OCI-LY3 (cell line): ENCODE measurements at regions not wholly inside any gene's neighbourhood (a gene's known extent, or its start where the extent isn't known, plus 50 kb on each side); places are given as distances from the start of the nearest gene placed in this dataset.

Experiments used
- H2AFZ ChIP-seq: fragments of 200-600, 300-600 bp; shearing (Covaris generic); 2 replicates; pipeline ENCODE4 v1.6.0; 2014; ENCODE audit warnings: antibody characterized with exemption, low read depth, low read length
- H3K27ac ChIP-seq: fragments of 200-600, 300-600 bp; sonication (generic); 2 replicates; pipeline ENCODE4 v1.5.1; 2014; ENCODE audit warnings: mild to moderate bottlenecking, low read length, moderate library complexity, mixed read lengths
- H3K27me3 ChIP-seq: fragments of 200-600, 300-600 bp; sonication (generic); 2 replicates; pipeline ENCODE4 v1.6.1; 2014; ENCODE audit warnings: low read depth, low read length, mixed read lengths
- H3K36me3 ChIP-seq: fragments of 200-600, 300-600 bp; sonication (generic); replicated peaks from 2 replicates; pipeline ENCODE3; 2014; ENCODE audit warnings: low read depth, low read length, mixed read lengths
- H3K4me1 ChIP-seq: fragments of 300-600, 200-600 bp; sonication (generic); 2 replicates; pipeline ENCODE4 v1.6.1; 2014; ENCODE audit warnings: low read length, mixed read lengths
- H3K4me2 ChIP-seq: fragments of 200-600, 300-600 bp; sonication (generic); 2 replicates; pipeline ENCODE4 v1.6.1; 2014; ENCODE audit warnings: low read length, mixed read lengths
- H3K4me3 ChIP-seq: fragments of 300-600, 200-600 bp; sonication (generic); 2 replicates; pipeline ENCODE4 v1.5.1; 2014; ENCODE audit warnings: antibody characterized with exemption, mild to moderate bottlenecking, low read length, moderate library complexity
- H3K79me2 ChIP-seq: fragments of 300-600, 200-600 bp; shearing (Covaris generic); 2 replicates; pipeline ENCODE4 v1.6.1; 2014; ENCODE audit warnings: mild to moderate bottlenecking, low read length, mixed read lengths
- H3K9ac ChIP-seq: fragments of 300-600, 200-600 bp; shearing (Covaris generic); 2 replicates; pipeline ENCODE4 v1.6.0; 2014; ENCODE audit warnings: mild to moderate bottlenecking, low read length, moderate library complexity
- H3K9me3 ChIP-seq: fragments of 200-600, 300-600 bp; shearing (Covaris generic); 2 replicates; pipeline ENCODE4 v1.6.1; 2014; ENCODE audit warnings: low read length, mixed read lengths; ENCODE audit not compliant: insufficient read depth
- H4K20me1 ChIP-seq: fragments of 200-600, 300-600 bp; sonication (generic); 2 replicates; pipeline ENCODE4 v1.6.1; 2016; ENCODE audit warnings: low read length, mixed read lengths; ENCODE audit not compliant: insufficient read depth
- EZH2phosphoT487 ChIP-seq: fragments of 200-600 bp; shearing (Covaris generic); IDR thresholded peaks from 2 replicates; pipeline ENCODE4 v1.6.1; 2018; ENCODE audit warnings: antibody characterized with exemption, mixed run types, low read depth
- TF ChIP-seq, protein P1 (sequence below): fragments of 200-600, 300-600 bp; sonication (generic); IDR thresholded peaks from 2 replicates; pipeline ENCODE4 v1.5.1; 2014; ENCODE audit warnings: antibody characterized with exemption, low read length, low read depth

DNA sequence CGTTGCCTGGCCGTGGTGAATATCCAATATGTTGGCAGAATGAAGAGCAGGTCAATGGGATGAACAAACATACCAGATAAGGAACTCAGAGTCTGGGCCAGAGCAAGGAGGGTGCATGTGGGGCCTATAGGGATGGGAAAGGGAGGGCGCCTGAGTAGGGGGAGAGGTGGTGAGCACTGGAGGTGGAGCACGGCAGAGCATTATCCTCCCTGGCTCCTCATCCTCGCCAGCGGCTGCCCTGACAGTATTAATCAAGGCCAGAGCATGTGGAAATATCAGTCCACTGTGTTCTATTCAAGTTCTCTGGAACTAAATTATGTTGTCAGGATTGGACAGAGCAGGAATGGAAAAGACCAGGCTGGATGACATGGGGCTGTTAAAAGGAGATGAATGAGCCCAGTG is 254.8 kb upstream of the ZMIZ1 start:
- no peak overlapping the region for H2AFZ ChIP-seq
- H4K20me1 ChIP-seq = no peaks in the 10 kb centered on the region
- no peak for TF ChIP-seq EZH2phosphoT487
- TF ChIP-seq, protein P1, sequence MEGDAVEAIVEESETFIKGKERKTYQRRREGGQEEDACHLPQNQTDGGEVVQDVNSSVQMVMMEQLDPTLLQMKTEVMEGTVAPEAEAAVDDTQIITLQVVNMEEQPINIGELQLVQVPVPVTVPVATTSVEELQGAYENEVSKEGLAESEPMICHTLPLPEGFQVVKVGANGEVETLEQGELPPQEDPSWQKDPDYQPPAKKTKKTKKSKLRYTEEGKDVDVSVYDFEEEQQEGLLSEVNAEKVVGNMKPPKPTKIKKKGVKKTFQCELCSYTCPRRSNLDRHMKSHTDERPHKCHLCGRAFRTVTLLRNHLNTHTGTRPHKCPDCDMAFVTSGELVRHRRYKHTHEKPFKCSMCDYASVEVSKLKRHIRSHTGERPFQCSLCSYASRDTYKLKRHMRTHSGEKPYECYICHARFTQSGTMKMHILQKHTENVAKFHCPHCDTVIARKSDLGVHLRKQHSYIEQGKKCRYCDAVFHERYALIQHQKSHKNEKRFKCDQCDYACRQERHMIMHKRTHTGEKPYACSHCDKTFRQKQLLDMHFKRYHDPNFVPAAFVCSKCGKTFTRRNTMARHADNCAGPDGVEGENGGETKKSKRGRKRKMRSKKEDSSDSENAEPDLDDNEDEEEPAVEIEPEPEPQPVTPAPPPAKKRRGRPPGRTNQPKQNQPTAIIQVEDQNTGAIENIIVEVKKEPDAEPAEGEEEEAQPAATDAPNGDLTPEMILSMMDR = no peak
- H3K4me2 ChIP-seq = no peak overlapping the region
- H3K36me3 ChIP-seq = no peaks in the 10 kb centered on the region
- no peak overlapping the region for H3K4me3 ChIP-seq
- H3K4me1 ChIP-seq = no peaks in the 10 kb centered on the region
- H3K9me3 ChIP-seq = no peaks in the 10 kb centered on the region
- no peak overlapping the region for H3K27ac ChIP-seq
- H3K9ac ChIP-seq = no peak overlapping the region
- H3K79me2 ChIP-seq = no peaks in the 10 kb centered on the region
- H3K27me3 ChIP-seq = peaks cover 21% of the 10 kb centered on the region; the same call in 1 of the 2 replicates

DNA sequence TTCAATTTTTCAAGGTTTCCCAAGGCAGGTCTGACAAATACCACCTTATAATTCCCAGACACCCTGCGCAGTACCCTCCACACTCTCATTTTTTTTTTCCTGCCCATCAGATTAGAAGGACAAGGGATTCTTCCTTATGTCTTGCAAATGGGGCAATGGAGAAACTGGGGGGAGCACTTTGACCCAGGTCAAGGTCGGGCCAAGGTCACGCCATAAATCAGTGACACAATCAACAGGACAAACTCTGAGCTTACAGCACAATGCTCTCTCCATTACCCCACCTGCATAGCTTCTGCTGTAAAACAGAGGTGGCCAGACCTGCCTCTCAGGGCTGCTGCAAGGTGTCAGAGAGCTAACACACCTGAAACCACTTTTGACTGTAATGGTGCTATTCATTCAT is 254.4 kb upstream of the ZMIZ1 start:
- no peak overlapping the region for H3K27ac ChIP-seq
- H3K9ac ChIP-seq = no peak overlapping the region
- no peak overlapping the region for H3K4me3 ChIP-seq
- H3K27me3 ChIP-seq = peaks cover 21% of the 10 kb centered on the region; the same call in 1 of the 2 replicates
- H3K9me3 ChIP-seq = no peaks in the 10 kb centered on the region
- H3K4me1 ChIP-seq = no peaks in the 10 kb centered on the region
- no peaks in the 10 kb centered on the region for H3K79me2 ChIP-seq
- H4K20me1 ChIP-seq = no peaks in the 10 kb centered on the region
- no peak overlapping the region for H2AFZ ChIP-seq
- H3K4me2 ChIP-seq = no peak overlapping the region
- TF ChIP-seq EZH2phosphoT487 = no peak
- TF ChIP-seq, protein P1 = no peak
- H3K36me3 ChIP-seq = no peaks in the 10 kb centered on the region

DNA sequence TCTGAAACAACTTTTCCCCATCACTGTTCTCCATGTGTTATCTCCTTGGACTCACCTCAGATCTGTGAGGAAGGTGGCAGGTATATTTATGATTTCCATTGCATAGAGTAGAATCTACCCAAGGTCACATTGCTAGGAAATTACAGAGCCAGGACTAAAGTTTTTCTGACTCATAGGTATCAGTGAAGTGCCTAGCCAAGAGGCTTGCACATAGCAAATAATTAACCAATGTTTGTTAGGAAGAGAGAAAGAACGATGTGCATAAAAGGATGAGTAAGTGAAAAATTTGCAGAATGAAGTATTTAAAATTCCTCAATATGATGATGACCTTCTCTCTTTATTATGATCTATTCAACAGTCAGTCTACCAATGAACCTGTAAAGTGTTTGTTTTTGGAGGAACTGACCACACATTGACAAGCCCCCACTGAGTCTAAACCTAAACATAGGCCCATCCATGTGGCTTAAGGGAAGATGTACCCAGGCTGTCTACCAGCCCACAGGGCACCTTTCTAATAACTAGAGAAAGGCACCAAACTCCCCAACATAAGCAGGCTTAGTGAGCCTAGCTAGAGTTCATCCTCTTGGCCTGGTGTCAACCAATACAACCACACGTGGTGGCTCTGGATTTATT is 252.9 kb upstream of the ZMIZ1 start:
- TF ChIP-seq, protein P1 = no peak
- no peak for TF ChIP-seq EZH2phosphoT487
- Histone ChIP-seq H3K4me2 (no peak overlapping the region), H2AFZ (no peak overlapping the region), H3K4me3 (no peak overlapping the region), H3K4me1 (no peaks in the 10 kb centered on the region), H3K27me3 (peaks cover 18% of the 10 kb centered on the region; the same call in 1 of the 2 replicates), H3K36me3 (no peaks in the 10 kb centered on the region), H3K79me2 (no peaks in the 10 kb centered on the region), H3K27ac (no peak overlapping the region), H4K20me1 (no peaks in the 10 kb centered on the region), H3K9ac (no peak overlapping the region), H3K9me3 (no peaks in the 10 kb centered on the region)

DNA sequence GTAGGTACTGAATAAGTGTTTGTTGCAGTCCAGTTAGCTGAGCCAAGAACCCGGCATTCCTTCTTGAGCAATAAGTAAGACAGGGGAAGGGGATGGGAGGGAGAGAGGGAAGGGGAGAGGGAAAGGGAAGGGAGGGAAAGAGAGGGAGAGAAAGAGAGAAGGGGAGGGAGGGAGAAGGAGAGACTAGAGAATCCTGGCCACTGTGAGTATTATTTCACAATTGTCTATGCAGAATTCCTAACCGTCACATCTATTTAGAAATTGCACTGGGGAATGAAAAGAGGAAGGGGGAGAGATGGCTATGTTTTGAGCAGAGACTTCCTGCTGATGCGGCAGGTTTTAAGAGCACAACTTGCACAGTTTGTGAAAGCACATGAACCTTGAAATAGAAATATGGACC is 251.4 kb upstream of the ZMIZ1 start:
- Histone ChIP-seq H3K4me3 (no peak overlapping the region), H3K79me2 (no peaks in the 10 kb centered on the region), H3K36me3 (no peaks in the 10 kb centered on the region), H3K27me3 (peaks cover 8% of the 10 kb centered on the region; the same call in 1 of the 2 replicates), H3K4me1 (no peaks in the 10 kb centered on the region), H3K4me2 (no peak overlapping the region), H3K9me3 (no peaks in the 10 kb centered on the region), H3K9ac (no peak overlapping the region), H4K20me1 (no peaks in the 10 kb centered on the region), H2AFZ (no peak overlapping the region), H3K27ac (no peak overlapping the region)
- TF ChIP-seq EZH2phosphoT487 = no peak
- TF ChIP-seq, protein P1 = no peak
